ENCODE measurements at regions not wholly inside any gene's neighbourhood (a gene's known extent, or its start where the extent isn't known, plus 50 kb on each side); places are given as distances from the start of the nearest gene placed in this dataset.

- H3K4me1 ChIP-seq (ENCODE audit: control insufficient read depth, insufficient read depth, low read length): no peaks in the 10 kb centered on the region
- in situ Hi-C loops (cut with HindIII; ENCODE audit: low pct_unique_long_range_greater_than_20kb, low sequenced_read_pairs): no loop called here
- H3K36me3 ChIP-seq (ENCODE audit: control insufficient read depth, insufficient read depth, low read length): no peaks in the 10 kb centered on the region
- BruUV-seq (replicated peaks): no TSS peak
- ChIA-PET CTCF (interaction anchor here (0.6 kb wide), 1 partner anchor 209 kb away, joined by 4 read pairs; no protein-coding TSS in a partner anchor), POLR2A (no interaction called here)
- no peak for ATAC-seq
- TF ChIP-seq SIN3A (IDR thresholded peaks at IDR 0.05; ENCODE audit: borderline replicate concordance, insufficient read depth, low read depth, low read length) (no peak), POLR2AphosphoS5 (IDR thresholded peaks at IDR 0.05; ENCODE audit: low read depth, low read length) (no peak), TCF7L2 (IDR thresholded peaks at IDR 0.05; ENCODE audit: low read depth, low read length) (no peak), REST (IDR thresholded peaks at IDR 0.05; ENCODE audit: insufficient read depth in 1 of 2, low read depth in 2 of 2, low read length in 1 of 2) (no peak), CTCF (IDR thresholded peaks at IDR 0.05) (no peak)
- intact Hi-C loops (cut with micrococcal nuclease; ENCODE audit: unreplicated experiment): no loop called here
- H3K27ac ChIP-seq (ENCODE audit: low read length): no peak overlapping the region
- no peak overlapping the region for H3K4me3 ChIP-seq (ENCODE audit: low read depth in 2 of 2, low read length in 2 of 2)
- no peak for DNase-seq (ENCODE audit: low read depth, low spot score)
- H3K27me3 ChIP-seq (ENCODE audit: control insufficient read depth, insufficient read depth, low read length): no peaks in the 10 kb centered on the region
- no peaks in the 10 kb centered on the region for H3K9me3 ChIP-seq (ENCODE audit: control insufficient read depth, insufficient read depth, low read depth, low read length)
Measured at GRCh38 chr18:30489890-30490643, 552.5 kb downstream of the DSC3 start.

GRCh38 chr18:30487962-30488361 lies 554.6 kb downstream of the DSC3 start:
- no peaks in the 10 kb centered on the region for H3K9me3 ChIP-seq (ENCODE audit: control insufficient read depth, insufficient read depth, low read depth, low read length)
- ChIA-PET CTCF (no interaction called here), POLR2A (no interaction called here)
- no peak overlapping the region for H3K4me3 ChIP-seq (ENCODE audit: low read depth in 2 of 2, low read length in 2 of 2)
- in situ Hi-C loops (cut with HindIII; ENCODE audit: low pct_unique_long_range_greater_than_20kb, low sequenced_read_pairs) (no loop called here), intact Hi-C loops (cut with micrococcal nuclease; ENCODE audit: unreplicated experiment) (no loop called here)
- DNase-seq (ENCODE audit: low read depth, low spot score) (no peak), ATAC-seq (no peak)
- no peak overlapping the region for H3K27ac ChIP-seq (ENCODE audit: low read length)
- H3K36me3 ChIP-seq (ENCODE audit: control insufficient read depth, insufficient read depth, low read length): no peaks in the 10 kb centered on the region
- H3K27me3 ChIP-seq (ENCODE audit: control insufficient read depth, insufficient read depth, low read length): no peaks in the 10 kb centered on the region
- no peak for TF ChIP-seq POLR2AphosphoS5 (IDR thresholded peaks at IDR 0.05; ENCODE audit: low read depth, low read length)
- TF ChIP-seq TCF7L2 (IDR thresholded peaks at IDR 0.05; ENCODE audit: low read depth, low read length): no peak
- TF ChIP-seq REST (IDR thresholded peaks at IDR 0.05; ENCODE audit: insufficient read depth in 1 of 2, low read depth in 2 of 2, low read length in 1 of 2): no peak
- TF ChIP-seq SIN3A (IDR thresholded peaks at IDR 0.05; ENCODE audit: borderline replicate concordance, insufficient read depth, low read depth, low read length): no peak
- no peak for TF ChIP-seq CTCF (IDR thresholded peaks at IDR 0.05)
- H3K4me1 ChIP-seq (ENCODE audit: control insufficient read depth, insufficient read depth, low read length): no peaks in the 10 kb centered on the region
- no TSS peak for BruUV-seq (replicated peaks)

Data from Panc1 (cell line).